ENCODE measurements at regions not wholly inside any gene's neighbourhood (a gene's known extent, or its start where the extent isn't known, plus 50 kb on each side); places are given as distances from the start of the nearest gene placed in this dataset.

GRCh38 chr6:168145747-168146596 lies 67.0 kb upstream of the FRMD1 start:
- Mint-ChIP-seq H3K9me3 (ENCODE audit: low read depth) (peaks cover 9% of the 10 kb centered on the region), H3K36me3 (ENCODE audit: insufficient read depth) (no peaks in the 10 kb centered on the region), H3K4me3 (ENCODE audit: low read depth) (no peak overlapping the region), H3K27me3 (peaks cover 32% of the 10 kb centered on the region), H3K27ac (no peak overlapping the region), H3K4me1 (ENCODE audit: low read depth) (peaks cover 20% of the 10 kb centered on the region)
- DNase-seq (ENCODE audit: low spot score, unreplicated experiment), result no peak
- no peak for TF ChIP-seq CTCF (IDR thresholded peaks at IDR 0.05; ENCODE audit: unreplicated experiment)

GRCh38 chr6:168139121-168139520 lies 60.1 kb upstream of the FRMD1 start:
- DNase-seq (ENCODE audit: low spot score, unreplicated experiment), result peak; percentile 5

GRCh38 chr6:168138436-168138835 lies 59.4 kb upstream of the FRMD1 start:
- TF ChIP-seq CTCF (IDR thresholded peaks at IDR 0.05; ENCODE audit: unreplicated experiment), result no peak
- no peaks in the 10 kb centered on the region for H3K36me3 Mint-ChIP-seq (ENCODE audit: insufficient read depth)
- no peak overlapping the region for H3K27ac Mint-ChIP-seq
- DNase-seq (ENCODE audit: low spot score, unreplicated experiment), result peak; percentile 8
- peaks cover 24% of the 10 kb centered on the region for H3K27me3 Mint-ChIP-seq
- H3K4me3 Mint-ChIP-seq (ENCODE audit: low read depth), result no peak overlapping the region
- peaks cover 2% of the 10 kb centered on the region for H3K9me3 Mint-ChIP-seq (ENCODE audit: low read depth)
- H3K4me1 Mint-ChIP-seq (ENCODE audit: low read depth), result peaks cover 19% of the 10 kb centered on the region

More at GRCh38 chr6:168139121-168139520, 60.1 kb upstream of the FRMD1 start:
- peaks cover 20% of the 10 kb centered on the region for H3K27me3 Mint-ChIP-seq
- H3K4me3 Mint-ChIP-seq (ENCODE audit: low read depth), result no peak overlapping the region
- no peaks in the 10 kb centered on the region for H3K36me3 Mint-ChIP-seq (ENCODE audit: insufficient read depth)
- H3K9me3 Mint-ChIP-seq (ENCODE audit: low read depth), result peaks cover 3% of the 10 kb centered on the region
- peaks cover 17% of the 10 kb centered on the region for H3K4me1 Mint-ChIP-seq (ENCODE audit: low read depth)
- TF ChIP-seq CTCF (IDR thresholded peaks at IDR 0.05; ENCODE audit: unreplicated experiment), result no peak
- no peak overlapping the region for H3K27ac Mint-ChIP-seq

- peaks cover 35% of the 10 kb centered on the region for H3K27me3 Mint-ChIP-seq
- H3K4me3 Mint-ChIP-seq (ENCODE audit: low read depth), result no peak overlapping the region
- H3K36me3 Mint-ChIP-seq (ENCODE audit: insufficient read depth), result no peaks in the 10 kb centered on the region
- peaks cover 2% of the 10 kb centered on the region for H3K9me3 Mint-ChIP-seq (ENCODE audit: low read depth)
- H3K4me1 Mint-ChIP-seq (ENCODE audit: low read depth), result peaks cover 22% of the 10 kb centered on the region
- TF ChIP-seq CTCF (IDR thresholded peaks at IDR 0.05; ENCODE audit: unreplicated experiment), result no peak
- no peak overlapping the region for H3K27ac Mint-ChIP-seq
- no peak for DNase-seq (ENCODE audit: low spot score, unreplicated experiment)
Observed at GRCh38 chr6:168137024-168137423, 58.0 kb upstream of the FRMD1 start.

GRCh38 chr6:168136622-168137021 lies 57.6 kb upstream of the FRMD1 start:
- H3K36me3 Mint-ChIP-seq (ENCODE audit: insufficient read depth), result no peaks in the 10 kb centered on the region
- H3K27ac Mint-ChIP-seq, result no peak overlapping the region
- H3K9me3 Mint-ChIP-seq (ENCODE audit: low read depth), result peaks cover 2% of the 10 kb centered on the region
- TF ChIP-seq CTCF (IDR thresholded peaks at IDR 0.05; ENCODE audit: unreplicated experiment), result no peak
- H3K27me3 Mint-ChIP-seq, result peaks cover 39% of the 10 kb centered on the region
- no peak overlapping the region for H3K4me3 Mint-ChIP-seq (ENCODE audit: low read depth)
- DNase-seq (ENCODE audit: low spot score, unreplicated experiment), result peak; percentile 1
- H3K4me1 Mint-ChIP-seq (ENCODE audit: low read depth), result peaks cover 26% of the 10 kb centered on the region
